ENCODE measurements at regions not wholly inside any gene's neighbourhood (a gene's known extent, or its start where the extent isn't known, plus 50 kb on each side); places are given as distances from the start of the nearest gene placed in this dataset.

- Mint-ChIP-seq H3K9me3 (no peaks in the 10 kb centered on the region), H3K27ac (ENCODE audit: unreplicated experiment) (no peak overlapping the region), H3K4me3 (no peak overlapping the region), H3K36me3 (ENCODE audit: low read depth) (no peaks in the 10 kb centered on the region), H3K27me3 (ENCODE audit: low read depth) (no peaks in the 10 kb centered on the region), H3K4me1 (peaks cover 5% of the 10 kb centered on the region)
- TF ChIP-seq CTCF (conservative IDR thresholded peaks at IDR 0.05), result no peak
- no peak for DNase-seq (ENCODE audit: low read depth, low spot score)
Measured at GRCh38 chr13:40179445-40180281, 486.8 kb downstream of the FOXO1 start.

- Mint-ChIP-seq H3K9me3 (peaks cover 6% of the 10 kb centered on the region), H3K4me3 (no peak overlapping the region), H3K27me3 (ENCODE audit: low read depth) (no peaks in the 10 kb centered on the region), H3K27ac (ENCODE audit: unreplicated experiment) (no peak overlapping the region), H3K36me3 (ENCODE audit: low read depth) (no peaks in the 10 kb centered on the region), H3K4me1 (peaks cover 5% of the 10 kb centered on the region)
- TF ChIP-seq CTCF (conservative IDR thresholded peaks at IDR 0.05), result no peak
- DNase-seq (ENCODE audit: low read depth, low spot score), result no peak
Measured at GRCh38 chr13:40180776-40181175, 485.7 kb downstream of the FOXO1 start.

- no peak overlapping the region for H3K4me3 Mint-ChIP-seq
- TF ChIP-seq CTCF (conservative IDR thresholded peaks at IDR 0.05), result no peak
- peaks cover 6% of the 10 kb centered on the region for H3K9me3 Mint-ChIP-seq
- H3K36me3 Mint-ChIP-seq (ENCODE audit: low read depth), result no peaks in the 10 kb centered on the region
- H3K27me3 Mint-ChIP-seq (ENCODE audit: low read depth), result peaks cover 3% of the 10 kb centered on the region
- H3K4me1 Mint-ChIP-seq, result peaks cover 5% of the 10 kb centered on the region
- no peak overlapping the region for H3K27ac Mint-ChIP-seq (ENCODE audit: unreplicated experiment)
- DNase-seq (ENCODE audit: low read depth, low spot score), result no peak
Measured at GRCh38 chr13:40181203-40181845, 485.1 kb downstream of the FOXO1 start.

GRCh38 chr13:40182591-40182990 is 483.9 kb downstream of the FOXO1 start:
- no peak for DNase-seq (ENCODE audit: low read depth, low spot score)
- TF ChIP-seq CTCF (conservative IDR thresholded peaks at IDR 0.05), result no peak
- Mint-ChIP-seq H3K9me3 (peaks cover 6% of the 10 kb centered on the region), H3K36me3 (ENCODE audit: low read depth) (no peaks in the 10 kb centered on the region), H3K4me1 (peaks cover 7% of the 10 kb centered on the region), H3K27ac (ENCODE audit: unreplicated experiment) (no peak overlapping the region), H3K4me3 (no peak overlapping the region), H3K27me3 (ENCODE audit: low read depth) (peaks cover 4% of the 10 kb centered on the region)

GRCh38 chr13:40185414-40185813 is 481.0 kb downstream of the FOXO1 start:
- peak overlapping the region; percentile 22 for H3K27ac Mint-ChIP-seq (ENCODE audit: unreplicated experiment)
- peaks cover 6% of the 10 kb centered on the region for H3K9me3 Mint-ChIP-seq
- H3K27me3 Mint-ChIP-seq (ENCODE audit: low read depth), result peaks cover 9% of the 10 kb centered on the region
- no peaks in the 10 kb centered on the region for H3K36me3 Mint-ChIP-seq (ENCODE audit: low read depth)
- H3K4me3 Mint-ChIP-seq, result no peak overlapping the region
- no peak for TF ChIP-seq CTCF (conservative IDR thresholded peaks at IDR 0.05)
- DNase-seq (ENCODE audit: low read depth, low spot score), result no peak
- peaks cover 30% of the 10 kb centered on the region for H3K4me1 Mint-ChIP-seq

Measured in neural crest cell (in vitro differentiated cells).